ENCODE measurements at regions not wholly inside any gene's neighbourhood (a gene's known extent, or its start where the extent isn't known, plus 50 kb on each side); places are given as distances from the start of the nearest gene placed in this dataset.

DNA sequence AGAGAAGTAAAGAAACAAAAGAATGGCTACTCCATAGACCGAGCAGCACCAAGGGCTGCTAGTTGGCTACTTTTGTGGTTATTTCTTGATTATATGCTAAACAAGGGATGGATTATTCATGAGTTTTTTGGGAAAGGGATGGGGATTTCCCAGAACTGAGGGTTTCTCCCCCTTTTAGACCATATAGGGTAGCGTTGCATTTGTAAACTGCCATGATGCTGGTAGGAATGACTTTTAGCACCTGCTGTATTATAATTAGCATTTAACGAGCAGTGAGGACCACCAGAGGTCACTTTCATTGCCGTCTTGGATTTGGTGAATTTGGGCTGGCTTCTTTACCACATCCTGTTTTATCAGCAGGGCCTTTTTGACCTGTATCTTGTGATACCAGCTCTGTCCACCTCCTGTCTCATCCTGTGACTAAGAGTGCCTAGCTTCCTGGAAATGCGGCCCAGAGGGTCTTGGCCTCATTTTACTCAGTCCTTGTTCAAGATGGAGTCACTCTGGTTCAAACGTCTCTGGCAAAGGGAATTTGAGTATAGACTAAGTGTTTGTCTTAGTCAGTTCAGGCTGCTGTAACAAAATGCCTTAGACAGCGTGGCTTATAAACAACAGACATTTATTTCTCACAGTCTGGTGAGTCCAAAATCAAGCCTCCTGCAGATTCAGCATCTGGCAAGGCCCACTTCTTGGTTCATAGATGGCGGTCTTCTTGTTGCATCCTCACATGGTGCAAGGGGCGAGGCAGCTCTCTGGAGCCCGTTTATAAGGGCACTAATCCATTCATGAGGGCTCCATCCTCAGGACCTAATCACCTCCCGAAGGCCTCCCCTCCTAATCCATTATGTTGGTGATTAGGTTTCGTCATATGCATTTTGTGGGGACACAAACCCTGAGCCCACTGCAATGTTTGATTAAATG, 348.3 kb upstream of the SFSWAP start:
- TF ChIP-seq GATA3 (IDR thresholded peaks at IDR 0.05; ENCODE audit: low read depth, low read length) (no peak), GATA2 (IDR thresholded peaks at IDR 0.05; ENCODE audit: low read depth, low read length) (no peak)
